ENCODE measurements at regions not wholly inside any gene's neighbourhood (a gene's known extent, or its start where the extent isn't known, plus 50 kb on each side); places are given as distances from the start of the nearest gene placed in this dataset.

GRCh38 chr20:40100261-40100660 lies 588.8 kb downstream of the MAFB start:
- H3K36me3 ChIP-seq (ENCODE audit: low read depth): no peaks in the 10 kb centered on the region
- ATAC-seq (no peak), DNase-seq (no peak)
- no peak overlapping the region for H3K4me3 ChIP-seq
- no peaks in the 10 kb centered on the region for H3K4me1 ChIP-seq (ENCODE audit: low read depth)
- intact Hi-C loops (cut with DNase I, micrococcal nuclease): no loop called here
- H3K9me3 ChIP-seq: no peaks in the 10 kb centered on the region
- no peak for TF ChIP-seq CTCF (IDR thresholded peaks at IDR 0.05)

- no peaks in the 10 kb centered on the region for H3K4me1 ChIP-seq (ENCODE audit: low read depth)
- H3K4me3 ChIP-seq: no peak overlapping the region
- no peaks in the 10 kb centered on the region for H3K36me3 ChIP-seq (ENCODE audit: low read depth)
- H3K9me3 ChIP-seq: peaks cover 7% of the 10 kb centered on the region
- no peak for TF ChIP-seq CTCF (IDR thresholded peaks at IDR 0.05)
- ATAC-seq (no peak), DNase-seq (no peak)
- intact Hi-C loops (cut with DNase I, micrococcal nuclease): no loop called here
Measured at GRCh38 chr20:40090236-40090635, 598.8 kb downstream of the MAFB start.

GRCh38 chr20:40087496-40087895 lies 601.5 kb downstream of the MAFB start:
- no peak for ATAC-seq

GRCh38 chr20:40085513-40085912 lies 603.5 kb downstream of the MAFB start:
- H3K9me3 ChIP-seq: no peaks in the 10 kb centered on the region
- no peak for DNase-seq
- no peaks in the 10 kb centered on the region for H3K4me1 ChIP-seq (ENCODE audit: low read depth)
- ATAC-seq: no peak
- H3K36me3 ChIP-seq (ENCODE audit: low read depth): no peaks in the 10 kb centered on the region
- no peak overlapping the region for H3K4me3 ChIP-seq
- TF ChIP-seq CTCF (IDR thresholded peaks at IDR 0.05): no peak
- intact Hi-C loops (cut with DNase I, micrococcal nuclease): no loop called here

More at GRCh38 chr20:40087496-40087895, 601.5 kb downstream of the MAFB start:
- Histone ChIP-seq H3K9me3 (peaks cover 7% of the 10 kb centered on the region), H3K36me3 (ENCODE audit: low read depth) (no peaks in the 10 kb centered on the region), H3K4me3 (no peak overlapping the region), H3K4me1 (ENCODE audit: low read depth) (no peaks in the 10 kb centered on the region)
- no peak for DNase-seq
- intact Hi-C loops (cut with DNase I, micrococcal nuclease): no loop called here
- no peak for TF ChIP-seq CTCF (IDR thresholded peaks at IDR 0.05)

GRCh38 chr20:40082436-40082835 lies 606.6 kb downstream of the MAFB start:
- H3K4me3 ChIP-seq: no peak overlapping the region
- TF ChIP-seq CTCF (IDR thresholded peaks at IDR 0.05): no peak
- no peaks in the 10 kb centered on the region for H3K9me3 ChIP-seq
- intact Hi-C loops (cut with DNase I, micrococcal nuclease): no loop called here
- no peak for DNase-seq
- H3K36me3 ChIP-seq (ENCODE audit: low read depth): no peaks in the 10 kb centered on the region
- ATAC-seq: no peak
- H3K4me1 ChIP-seq (ENCODE audit: low read depth): no peaks in the 10 kb centered on the region

GRCh38 chr20:40081653-40082052 lies 607.4 kb downstream of the MAFB start:
- Histone ChIP-seq H3K4me1 (ENCODE audit: low read depth) (no peaks in the 10 kb centered on the region), H3K4me3 (no peak overlapping the region), H3K9me3 (no peaks in the 10 kb centered on the region), H3K36me3 (ENCODE audit: low read depth) (no peaks in the 10 kb centered on the region)
- ATAC-seq (no peak), DNase-seq (no peak)
- intact Hi-C loops (cut with DNase I, micrococcal nuclease): no loop called here
- TF ChIP-seq CTCF (IDR thresholded peaks at IDR 0.05): no peak
